ENCODE measurements at regions not wholly inside any gene's neighbourhood (a gene's known extent, or its start where the extent isn't known, plus 50 kb on each side); places are given as distances from the start of the nearest gene placed in this dataset.

- no peaks in the 10 kb centered on the region for H3K36me3 Mint-ChIP-seq (ENCODE audit: unreplicated experiment)
- H3K4me1 Mint-ChIP-seq (ENCODE audit: unreplicated experiment), result no peaks in the 10 kb centered on the region
- H3K27me3 Mint-ChIP-seq (ENCODE audit: unreplicated experiment), result peaks cover 3% of the 10 kb centered on the region
- no peak overlapping the region for H3K4me3 Mint-ChIP-seq (ENCODE audit: unreplicated experiment)
- no peak for TF ChIP-seq CTCF (IDR thresholded peaks at IDR 0.05)
- no peaks in the 10 kb centered on the region for H3K9me3 Mint-ChIP-seq (ENCODE audit: unreplicated experiment)
- DNase-seq (ENCODE audit: extremely low spot score, unreplicated experiment), result no peak
- no peak overlapping the region for H3K27ac Mint-ChIP-seq (ENCODE audit: unreplicated experiment)
These were observed 298.2 kb upstream of the CHST9 start for GRCh38 chr18:27483276-27483675.

- Mint-ChIP-seq H3K27ac (ENCODE audit: unreplicated experiment) (no peak overlapping the region), H3K9me3 (ENCODE audit: unreplicated experiment) (no peaks in the 10 kb centered on the region), H3K27me3 (ENCODE audit: unreplicated experiment) (peaks cover 10% of the 10 kb centered on the region), H3K4me1 (ENCODE audit: unreplicated experiment) (no peaks in the 10 kb centered on the region), H3K4me3 (ENCODE audit: unreplicated experiment) (no peak overlapping the region), H3K36me3 (ENCODE audit: unreplicated experiment) (no peaks in the 10 kb centered on the region)
- no peak for DNase-seq (ENCODE audit: extremely low spot score, unreplicated experiment)
- TF ChIP-seq CTCF (IDR thresholded peaks at IDR 0.05), result no peak
These were observed 293.4 kb upstream of the CHST9 start for GRCh38 chr18:27478459-27478858.

GRCh38 chr18:27473318-27473717 is 288.2 kb upstream of the CHST9 start:
- H3K9me3 Mint-ChIP-seq (ENCODE audit: unreplicated experiment), result no peaks in the 10 kb centered on the region
- TF ChIP-seq CTCF (IDR thresholded peaks at IDR 0.05), result no peak
- H3K36me3 Mint-ChIP-seq (ENCODE audit: unreplicated experiment), result no peaks in the 10 kb centered on the region

GRCh38 chr18:27467073-27467472 is 282.0 kb upstream of the CHST9 start:
- peaks cover 35% of the 10 kb centered on the region for H3K27me3 Mint-ChIP-seq (ENCODE audit: unreplicated experiment)
- no peak overlapping the region for H3K4me3 Mint-ChIP-seq (ENCODE audit: unreplicated experiment)
- H3K9me3 Mint-ChIP-seq (ENCODE audit: unreplicated experiment), result no peaks in the 10 kb centered on the region
- TF ChIP-seq CTCF (IDR thresholded peaks at IDR 0.05), result no peak
- H3K4me1 Mint-ChIP-seq (ENCODE audit: unreplicated experiment), result no peaks in the 10 kb centered on the region
- H3K36me3 Mint-ChIP-seq (ENCODE audit: unreplicated experiment), result no peaks in the 10 kb centered on the region
- DNase-seq (ENCODE audit: extremely low spot score, unreplicated experiment), result no peak
- H3K27ac Mint-ChIP-seq (ENCODE audit: unreplicated experiment), result no peak overlapping the region

More at GRCh38 chr18:27473318-27473717, 288.2 kb upstream of the CHST9 start:
- H3K27me3 Mint-ChIP-seq (ENCODE audit: unreplicated experiment), result peaks cover 29% of the 10 kb centered on the region
- DNase-seq (ENCODE audit: extremely low spot score, unreplicated experiment), result no peak
- H3K4me3 Mint-ChIP-seq (ENCODE audit: unreplicated experiment), result no peak overlapping the region
- no peak overlapping the region for H3K27ac Mint-ChIP-seq (ENCODE audit: unreplicated experiment)
- no peaks in the 10 kb centered on the region for H3K4me1 Mint-ChIP-seq (ENCODE audit: unreplicated experiment)

GRCh38 chr18:27461957-27462356 is 276.8 kb upstream of the CHST9 start:
- Mint-ChIP-seq H3K36me3 (ENCODE audit: unreplicated experiment) (no peaks in the 10 kb centered on the region), H3K9me3 (ENCODE audit: unreplicated experiment) (peaks cover 4% of the 10 kb centered on the region), H3K4me1 (ENCODE audit: unreplicated experiment) (no peaks in the 10 kb centered on the region), H3K27me3 (ENCODE audit: unreplicated experiment) (peaks cover 29% of the 10 kb centered on the region), H3K4me3 (ENCODE audit: unreplicated experiment) (no peak overlapping the region), H3K27ac (ENCODE audit: unreplicated experiment) (no peak overlapping the region)
- no peak for TF ChIP-seq CTCF (IDR thresholded peaks at IDR 0.05)
- no peak for DNase-seq (ENCODE audit: extremely low spot score, unreplicated experiment)

Data from osteocyte (in vitro differentiated cells).